ENCODE measurements at regions not wholly inside any gene's neighbourhood (a gene's known extent, or its start where the extent isn't known, plus 50 kb on each side); places are given as distances from the start of the nearest gene placed in this dataset.

GRCh38 chr2:150667039-150667438 is 179.6 kb upstream of the RND3 start:
- peak; percentile 20 for DNase-seq (ENCODE audit: low read depth)

GRCh38 chr2:150663143-150663542 is 175.7 kb upstream of the RND3 start:
- peak; percentile 68 for DNase-seq (ENCODE audit: low read depth)

- DNase-seq (ENCODE audit: low read depth): no peak
Measured at GRCh38 chr2:150656002-150656401, 168.5 kb upstream of the RND3 start.

GRCh38 chr2:150653351-150653750 is 165.9 kb upstream of the RND3 start:
- no peak for DNase-seq (ENCODE audit: low read depth)

- DNase-seq (ENCODE audit: low read depth): no peak
Measured at GRCh38 chr2:150647943-150648342, 160.5 kb upstream of the RND3 start.

- no peak for DNase-seq (ENCODE audit: low read depth)
Measured at GRCh38 chr2:150646746-150647145, 159.3 kb upstream of the RND3 start.

GRCh38 chr2:150644298-150645067 is 157.0 kb upstream of the RND3 start:
- DNase-seq (ENCODE audit: low read depth): peak; percentile 52

GRCh38 chr2:150643114-150643725 is 155.8 kb upstream of the RND3 start:
- DNase-seq (ENCODE audit: low read depth): peak; percentile 66

GRCh38 chr2:150640039-150640438 is 152.6 kb upstream of the RND3 start:
- no peak for DNase-seq (ENCODE audit: low read depth)

- no peak for DNase-seq (ENCODE audit: low read depth)
Measured at GRCh38 chr2:150639383-150639782, 151.9 kb upstream of the RND3 start.

GRCh38 chr2:150631236-150631821 is 143.9 kb upstream of the RND3 start:
- no peak for DNase-seq (ENCODE audit: low read depth)

- no peak for DNase-seq (ENCODE audit: low read depth)
Measured at GRCh38 chr2:150630587-150631235, 143.2 kb upstream of the RND3 start.

GRCh38 chr2:150627526-150627925 is 140.1 kb upstream of the RND3 start:
- DNase-seq (ENCODE audit: low read depth): no peak

GRCh38 chr2:150626934-150627411 is 139.5 kb upstream of the RND3 start:
- DNase-seq (ENCODE audit: low read depth): no peak

GRCh38 chr2:150625741-150626140 is 138.3 kb upstream of the RND3 start:
- DNase-seq (ENCODE audit: low read depth): no peak

GRCh38 chr2:150625303-150625702 is 137.8 kb upstream of the RND3 start:
- peak; percentile 66 for DNase-seq (ENCODE audit: low read depth)

- DNase-seq (ENCODE audit: low read depth): peak; percentile 51
Measured at GRCh38 chr2:150624001-150624401, 136.5 kb upstream of the RND3 start.

GRCh38 chr2:150621526-150622213 is 134.2 kb upstream of the RND3 start:
- DNase-seq (ENCODE audit: low read depth): peak; percentile 72

GRCh38 chr2:150620855-150621254 is 133.4 kb upstream of the RND3 start:
- DNase-seq (ENCODE audit: low read depth): peak; percentile 36

- DNase-seq (ENCODE audit: low read depth): no peak
Measured at GRCh38 chr2:150620416-150620815, 132.9 kb upstream of the RND3 start.

- peak; percentile 58 for DNase-seq (ENCODE audit: low read depth)
Measured at GRCh38 chr2:150619607-150620330, 132.3 kb upstream of the RND3 start.

Measured in Daoy (cell line).